ENCODE measurements at regions not wholly inside any gene's neighbourhood (a gene's known extent, or its start where the extent isn't known, plus 50 kb on each side); places are given as distances from the start of the nearest gene placed in this dataset.
"Not testable (repeated sequence)": the region's sequence is repeated elsewhere in the genome, so short reads cannot be mapped to it uniquely, and the experiment has no call there.

- H3K9me3 Mint-ChIP-seq, H3K4me1 Mint-ChIP-seq, H3K27ac Mint-ChIP-seq, H3K36me3 Mint-ChIP-seq: not testable (repeated sequence)
- peak overlapping the region in 2 of 4 donors; percentile 23 to 28 for H3K4me3 Mint-ChIP-seq
- H3K27me3 Mint-ChIP-seq, result peaks cover 21% of the 10 kb centered on the region
These were observed 175.4 kb downstream of the ATP6V0E2 start for GRCh38 chr7:150049012-150049655.

- not testable (repeated sequence) for H3K36me3 Mint-ChIP-seq, H3K4me1 Mint-ChIP-seq, H3K4me3 Mint-ChIP-seq, H3K9me3 Mint-ChIP-seq, H3K27ac Mint-ChIP-seq
- peaks cover 17% of the 10 kb centered on the region for H3K27me3 Mint-ChIP-seq
These were observed 179.6 kb downstream of the ATP6V0E2 start for GRCh38 chr7:150053396-150053795.

- H3K27ac Mint-ChIP-seq, H3K36me3 Mint-ChIP-seq, H3K4me1 Mint-ChIP-seq, H3K4me3 Mint-ChIP-seq, H3K9me3 Mint-ChIP-seq: not testable (repeated sequence)
- peaks cover 15% of the 10 kb centered on the region for H3K27me3 Mint-ChIP-seq
These were observed 180.5 kb downstream of the ATP6V0E2 start for GRCh38 chr7:150054242-150054641.

- H3K4me1 Mint-ChIP-seq, H3K9me3 Mint-ChIP-seq, H3K27me3 Mint-ChIP-seq, H3K36me3 Mint-ChIP-seq, H3K27ac Mint-ChIP-seq: not testable (repeated sequence)
- H3K4me3 Mint-ChIP-seq, result peak overlapping the region in 1 of 4 donors; percentile 5
These were observed 186.8 kb downstream of the ATP6V0E2 start for GRCh38 chr7:150060259-150061221.

GRCh38 chr7:150063195-150063594, 189.4 kb downstream of the ATP6V0E2 start:
- H3K4me1 Mint-ChIP-seq, H3K36me3 Mint-ChIP-seq, H3K4me3 Mint-ChIP-seq, H3K27me3 Mint-ChIP-seq, H3K9me3 Mint-ChIP-seq, H3K27ac Mint-ChIP-seq: not testable (repeated sequence)

- not testable (repeated sequence) for H3K36me3 Mint-ChIP-seq, H3K4me1 Mint-ChIP-seq, H3K9me3 Mint-ChIP-seq, H3K27ac Mint-ChIP-seq, H3K27me3 Mint-ChIP-seq, H3K4me3 Mint-ChIP-seq
These were observed 196.0 kb downstream of the ATP6V0E2 start for GRCh38 chr7:150069555-150070313.

GRCh38 chr7:150077543-150077942, 203.8 kb downstream of the ATP6V0E2 start:
- not testable (repeated sequence) for H3K9me3 Mint-ChIP-seq, H3K4me1 Mint-ChIP-seq

GRCh38 chr7:150081865-150082264, 208.1 kb downstream of the ATP6V0E2 start:
- not testable (repeated sequence) for H3K4me3 Mint-ChIP-seq, H3K27ac Mint-ChIP-seq, H3K4me1 Mint-ChIP-seq

More at GRCh38 chr7:150077543-150077942, 203.8 kb downstream of the ATP6V0E2 start:
- not testable (repeated sequence) for H3K27me3 Mint-ChIP-seq, H3K36me3 Mint-ChIP-seq, H3K4me3 Mint-ChIP-seq, H3K27ac Mint-ChIP-seq

GRCh38 chr7:150084724-150085123, 211.0 kb downstream of the ATP6V0E2 start:
- H3K4me1 Mint-ChIP-seq, H3K36me3 Mint-ChIP-seq, H3K27me3 Mint-ChIP-seq, H3K4me3 Mint-ChIP-seq, H3K9me3 Mint-ChIP-seq, H3K27ac Mint-ChIP-seq: not testable (repeated sequence)

More at GRCh38 chr7:150081865-150082264, 208.1 kb downstream of the ATP6V0E2 start:
- not testable (repeated sequence) for H3K9me3 Mint-ChIP-seq, H3K27me3 Mint-ChIP-seq, H3K36me3 Mint-ChIP-seq

- not testable (repeated sequence) for H3K9me3 Mint-ChIP-seq, H3K4me3 Mint-ChIP-seq, H3K27ac Mint-ChIP-seq, H3K27me3 Mint-ChIP-seq, H3K4me1 Mint-ChIP-seq, H3K36me3 Mint-ChIP-seq
These were observed 213.7 kb downstream of the ATP6V0E2 start for GRCh38 chr7:150087478-150087877.

- not testable (repeated sequence) for H3K4me3 Mint-ChIP-seq, H3K27me3 Mint-ChIP-seq, H3K4me1 Mint-ChIP-seq, H3K36me3 Mint-ChIP-seq, H3K9me3 Mint-ChIP-seq, H3K27ac Mint-ChIP-seq
These were observed 215.4 kb downstream of the ATP6V0E2 start for GRCh38 chr7:150089139-150089538.

GRCh38 chr7:150090776-150091175, 217.0 kb downstream of the ATP6V0E2 start:
- H3K27ac Mint-ChIP-seq, H3K4me3 Mint-ChIP-seq, H3K36me3 Mint-ChIP-seq, H3K27me3 Mint-ChIP-seq, H3K4me1 Mint-ChIP-seq, H3K9me3 Mint-ChIP-seq: not testable (repeated sequence)

GRCh38 chr7:150093897-150094296, 220.1 kb downstream of the ATP6V0E2 start:
- H3K36me3 Mint-ChIP-seq, H3K4me3 Mint-ChIP-seq, H3K27ac Mint-ChIP-seq, H3K27me3 Mint-ChIP-seq, H3K9me3 Mint-ChIP-seq, H3K4me1 Mint-ChIP-seq: not testable (repeated sequence)

GRCh38 chr7:150096213-150096994, 222.6 kb downstream of the ATP6V0E2 start:
- H3K4me1 Mint-ChIP-seq, H3K9me3 Mint-ChIP-seq, H3K27me3 Mint-ChIP-seq, H3K36me3 Mint-ChIP-seq, H3K4me3 Mint-ChIP-seq, H3K27ac Mint-ChIP-seq: not testable (repeated sequence)

GRCh38 chr7:150098592-150098991, 224.6 kb upstream of the LRRC61 start:
- not testable (repeated sequence) for H3K9me3 Mint-ChIP-seq, H3K27me3 Mint-ChIP-seq

More at GRCh38 chr7:150098592-150098991, 224.6 kb upstream of the LRRC61 start:
- H3K4me3 Mint-ChIP-seq, H3K36me3 Mint-ChIP-seq, H3K27ac Mint-ChIP-seq, H3K4me1 Mint-ChIP-seq: not testable (repeated sequence)

Data from IgD-negative memory B cell (primary cell).